COR-L47 (cell line): ENCODE measurements at regions not wholly inside any gene's neighbourhood (a gene's known extent, or its start where the extent isn't known, plus 50 kb on each side); places are given as distances from the start of the nearest gene placed in this dataset.

ENCODE experiments used
- DNase-seq: peaks from one replicate; lab custom pipeline; 2025; lab: John Stamatoyannopoulos, UW

DNA sequence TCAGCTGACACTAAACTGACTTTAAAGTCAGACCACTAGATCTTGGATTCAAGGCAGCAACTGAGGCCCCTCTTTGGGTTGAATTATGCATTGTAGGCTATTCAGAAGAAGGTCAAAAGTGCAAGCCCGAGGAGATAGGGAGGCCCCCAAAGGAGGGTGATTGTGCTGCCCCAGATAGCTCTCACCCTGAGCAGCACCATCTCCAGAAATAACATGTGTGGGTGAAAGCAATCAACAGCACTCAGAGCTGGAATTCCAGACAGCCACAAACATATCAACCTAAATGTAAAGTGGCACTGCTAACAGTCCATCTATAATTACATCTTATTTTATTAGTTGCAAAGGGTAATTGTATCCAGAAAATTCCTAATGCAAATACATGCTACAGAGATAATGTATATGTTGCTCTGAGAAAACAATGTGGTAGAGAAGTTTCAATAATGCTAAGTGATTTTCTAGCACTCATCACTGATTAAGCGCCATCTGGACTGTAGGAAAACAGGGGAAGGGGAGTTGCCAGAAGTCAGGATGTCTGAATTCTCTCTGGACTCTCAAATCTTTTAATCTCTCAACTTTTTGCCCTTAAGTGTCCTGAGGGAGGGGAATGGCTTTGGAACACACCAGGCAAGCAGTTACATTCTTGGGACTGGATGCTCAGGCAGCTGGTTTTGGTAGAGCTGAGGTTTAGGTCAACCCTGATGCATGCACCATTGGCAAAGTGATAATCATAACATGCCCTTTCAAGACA is 61.8 kb upstream of the SFRP2 start:
- DNase-seq: no peak

DNA sequence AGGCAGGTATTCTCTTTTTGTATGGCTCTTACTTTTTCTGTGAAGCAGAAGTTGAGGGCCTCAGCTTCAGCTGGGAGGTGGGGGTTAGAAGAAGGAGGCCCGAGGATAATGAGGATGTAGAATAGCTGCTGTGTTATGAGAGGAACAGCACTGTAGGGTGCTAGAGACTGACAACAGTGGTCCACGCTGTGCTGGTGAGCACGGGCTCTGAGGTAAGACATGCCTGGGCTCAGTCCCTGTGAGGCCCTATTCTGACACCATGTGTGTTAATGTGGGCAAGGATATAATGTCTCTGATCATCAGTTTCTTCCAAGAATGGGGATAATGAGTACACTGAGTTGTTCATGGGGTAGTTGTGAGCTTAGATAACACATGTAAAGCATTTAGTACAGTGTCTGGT is 55.3 kb upstream of the SFRP2 start:
- DNase-seq: no peak
